ENCODE measurements at regions not wholly inside any gene's neighbourhood (a gene's known extent, or its start where the extent isn't known, plus 50 kb on each side); places are given as distances from the start of the nearest gene placed in this dataset.

GRCh38 chr1:96191165-96191564 lies 530.4 kb upstream of the PTBP2 start:
- DNase-seq = no peak
- 50 to 63% methylated on average over 2 of the region's 2 CpGs for WGBS, 2 donors (ENCODE audit: low coverage in 1 of 2)
- H3K36me3 ChIP-seq = no peaks in the 10 kb centered on the region
- TF ChIP-seq, protein P1, sequence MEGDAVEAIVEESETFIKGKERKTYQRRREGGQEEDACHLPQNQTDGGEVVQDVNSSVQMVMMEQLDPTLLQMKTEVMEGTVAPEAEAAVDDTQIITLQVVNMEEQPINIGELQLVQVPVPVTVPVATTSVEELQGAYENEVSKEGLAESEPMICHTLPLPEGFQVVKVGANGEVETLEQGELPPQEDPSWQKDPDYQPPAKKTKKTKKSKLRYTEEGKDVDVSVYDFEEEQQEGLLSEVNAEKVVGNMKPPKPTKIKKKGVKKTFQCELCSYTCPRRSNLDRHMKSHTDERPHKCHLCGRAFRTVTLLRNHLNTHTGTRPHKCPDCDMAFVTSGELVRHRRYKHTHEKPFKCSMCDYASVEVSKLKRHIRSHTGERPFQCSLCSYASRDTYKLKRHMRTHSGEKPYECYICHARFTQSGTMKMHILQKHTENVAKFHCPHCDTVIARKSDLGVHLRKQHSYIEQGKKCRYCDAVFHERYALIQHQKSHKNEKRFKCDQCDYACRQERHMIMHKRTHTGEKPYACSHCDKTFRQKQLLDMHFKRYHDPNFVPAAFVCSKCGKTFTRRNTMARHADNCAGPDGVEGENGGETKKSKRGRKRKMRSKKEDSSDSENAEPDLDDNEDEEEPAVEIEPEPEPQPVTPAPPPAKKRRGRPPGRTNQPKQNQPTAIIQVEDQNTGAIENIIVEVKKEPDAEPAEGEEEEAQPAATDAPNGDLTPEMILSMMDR (IDR thresholded peaks at IDR 0.05) = no peak
- no peak for TF ChIP-seq POLR2AphosphoS5 (IDR thresholded peaks at IDR 0.05)
- no peak for TF ChIP-seq POLR2A (IDR thresholded peaks at IDR 0.05)
- TF ChIP-seq EP300 (IDR thresholded peaks at IDR 0.05; ENCODE audit: low read depth) = no peak
- in situ Hi-C loops (cut with MboI; ENCODE audit: low pct_ligation_motif_present in 1 of 4, low pct_unique_long_range_greater_than_20kb in 1 of 4, low sequenced_read_pairs in 3 of 4) (no loop called here), intact Hi-C loops (cut with DNase I; ENCODE audit: low total_unique reads) (no loop called here)
- H3K27me3 ChIP-seq = no peaks in the 10 kb centered on the region
- no peak overlapping the region for H3K4me3 ChIP-seq
- peaks cover 0 to 9% of the 10 kb centered on the region in 2 donors for H3K9me3 ChIP-seq
- H3K27ac ChIP-seq = no peak overlapping the region
- no peaks in the 10 kb centered on the region for H3K4me1 ChIP-seq

- TF ChIP-seq POLR2AphosphoS5 (IDR thresholded peaks at IDR 0.05) (no peak), POLR2A (IDR thresholded peaks at IDR 0.05) (no peak), EP300 (IDR thresholded peaks at IDR 0.05; ENCODE audit: low read depth) (no peak)
- TF ChIP-seq, protein P1 (IDR thresholded peaks at IDR 0.05) = no peak
- H3K27ac ChIP-seq = no peak overlapping the region
- 59% methylated on average over 2 of the region's 2 CpGs; no CpG with 5 or more reads in 1 of the 2 donors for WGBS, 2 donors (ENCODE audit: low coverage in 1 of 2)
These were observed 515.1 kb upstream of the PTBP2 start for GRCh38 chr1:96206451-96206850.

GRCh38 chr1:96207936-96208335 lies 513.6 kb upstream of the PTBP2 start:
- intact Hi-C loops (cut with DNase I; ENCODE audit: low total_unique reads) = no loop called here
- Histone ChIP-seq H3K27ac (no peak overlapping the region), H3K4me1 (no peaks in the 10 kb centered on the region), H3K9me3 (no peaks in the 10 kb centered on the region), H3K36me3 (no peaks in the 10 kb centered on the region), H3K4me3 (no peak overlapping the region), H3K27me3 (no peaks in the 10 kb centered on the region)
- TF ChIP-seq POLR2AphosphoS5 (IDR thresholded peaks at IDR 0.05) (no peak), POLR2A (IDR thresholded peaks at IDR 0.05) (no peak), EP300 (IDR thresholded peaks at IDR 0.05; ENCODE audit: low read depth) (no peak)
- TF ChIP-seq, protein P1 (IDR thresholded peaks at IDR 0.05) = no peak
- WGBS, 2 donors (ENCODE audit: low coverage in 1 of 2) = 73 to 87% methylated on average over 2 of the region's 2 CpGs
- in situ Hi-C loops (cut with MboI; ENCODE audit: low pct_ligation_motif_present in 1 of 4, low pct_unique_long_range_greater_than_20kb in 1 of 4, low sequenced_read_pairs in 3 of 4) = no loop called here
- no peak for DNase-seq

More at GRCh38 chr1:96206451-96206850, 515.1 kb upstream of the PTBP2 start:
- Histone ChIP-seq H3K4me3 (no peak overlapping the region), H3K27me3 (no peaks in the 10 kb centered on the region), H3K9me3 (no peaks in the 10 kb centered on the region), H3K4me1 (no peaks in the 10 kb centered on the region), H3K36me3 (no peaks in the 10 kb centered on the region)
- DNase-seq = no peak
- intact Hi-C loops (cut with DNase I; ENCODE audit: low total_unique reads) = no loop called here
- in situ Hi-C loops (cut with MboI; ENCODE audit: low pct_ligation_motif_present in 1 of 4, low pct_unique_long_range_greater_than_20kb in 1 of 4, low sequenced_read_pairs in 3 of 4) = no loop called here

DNA sequence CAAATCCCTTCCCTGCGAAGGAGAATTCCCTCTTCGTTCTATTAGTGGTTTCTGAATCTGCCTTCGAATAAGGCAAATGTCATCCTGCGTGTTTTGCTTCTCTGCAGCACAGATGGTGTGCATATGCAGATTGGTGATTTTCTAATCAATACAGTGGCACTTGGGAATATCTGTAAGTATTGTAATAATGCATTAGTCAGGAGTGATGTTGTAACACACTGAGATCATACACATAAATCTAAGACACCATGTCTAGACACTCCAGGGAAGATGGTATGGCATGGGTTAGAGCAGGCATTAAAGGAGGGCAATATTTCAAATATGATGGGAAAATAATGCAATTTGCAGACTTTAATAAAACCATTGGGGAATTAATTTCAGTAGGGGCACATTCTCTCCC lies 513.2 kb upstream of the PTBP2 start:
- 91% methylated on average over 4 of the region's 4 CpGs for WGBS, 2 donors (ENCODE audit: low coverage in 1 of 2)
- no peaks in the 10 kb centered on the region for H3K4me1 ChIP-seq
- intact Hi-C loops (cut with DNase I; ENCODE audit: low total_unique reads) (no loop called here), in situ Hi-C loops (cut with MboI; ENCODE audit: low pct_ligation_motif_present in 1 of 4, low pct_unique_long_range_greater_than_20kb in 1 of 4, low sequenced_read_pairs in 3 of 4) (no loop called here)
- no peak for DNase-seq
- H3K36me3 ChIP-seq = no peaks in the 10 kb centered on the region
- no peak overlapping the region for H3K4me3 ChIP-seq
- no peak overlapping the region for H3K27ac ChIP-seq
- TF ChIP-seq EP300 (IDR thresholded peaks at IDR 0.05; ENCODE audit: low read depth) = no peak
- TF ChIP-seq, protein P1 (IDR thresholded peaks at IDR 0.05) = no peak
- no peak for TF ChIP-seq POLR2AphosphoS5 (IDR thresholded peaks at IDR 0.05)
- TF ChIP-seq POLR2A (IDR thresholded peaks at IDR 0.05) = no peak
- no peaks in the 10 kb centered on the region for H3K27me3 ChIP-seq
- no peaks in the 10 kb centered on the region for H3K9me3 ChIP-seq
